ENCODE measurements at regions not wholly inside any gene's neighbourhood (a gene's known extent, or its start where the extent isn't known, plus 50 kb on each side); places are given as distances from the start of the nearest gene placed in this dataset.

GRCh38 chr16:26824469-26824868 lies 242.3 kb upstream of the C16orf82 start:
- TF ChIP-seq BHLHE40 (IDR thresholded peaks at IDR 0.05; ENCODE audit: borderline replicate concordance in 1 of 2, low read depth in 2 of 2, low read length in 1 of 2) (no peak), RAD21 (IDR thresholded peaks at IDR 0.05; ENCODE audit: insufficient read depth, low read depth, low read length) (no peak), EZH2 (IDR thresholded peaks at IDR 0.05; ENCODE audit: borderline replicate concordance, control insufficient read depth, low read depth, low read length) (no peak), IKZF1 (conservative IDR thresholded peaks at IDR 0.05) (no peak), POLR2AphosphoS5 (IDR thresholded peaks at IDR 0.05; ENCODE audit: low read length) (no peak), MEF2B (IDR thresholded peaks at IDR 0.05; ENCODE audit: partially characterized antibody, poor library complexity, severe bottlenecking) (no peak), JUND (IDR thresholded peaks at IDR 0.05; ENCODE audit: low read depth, low read length) (no peak), FOXM1 (IDR thresholded peaks at IDR 0.05; ENCODE audit: low read depth, low read length) (no peak), HCFC1 (IDR thresholded peaks at IDR 0.05; ENCODE audit: low read length) (no peak), CBX3 (IDR thresholded peaks at IDR 0.05; ENCODE audit: borderline replicate concordance, low read depth) (no peak)
- TF ChIP-seq, protein P1, sequence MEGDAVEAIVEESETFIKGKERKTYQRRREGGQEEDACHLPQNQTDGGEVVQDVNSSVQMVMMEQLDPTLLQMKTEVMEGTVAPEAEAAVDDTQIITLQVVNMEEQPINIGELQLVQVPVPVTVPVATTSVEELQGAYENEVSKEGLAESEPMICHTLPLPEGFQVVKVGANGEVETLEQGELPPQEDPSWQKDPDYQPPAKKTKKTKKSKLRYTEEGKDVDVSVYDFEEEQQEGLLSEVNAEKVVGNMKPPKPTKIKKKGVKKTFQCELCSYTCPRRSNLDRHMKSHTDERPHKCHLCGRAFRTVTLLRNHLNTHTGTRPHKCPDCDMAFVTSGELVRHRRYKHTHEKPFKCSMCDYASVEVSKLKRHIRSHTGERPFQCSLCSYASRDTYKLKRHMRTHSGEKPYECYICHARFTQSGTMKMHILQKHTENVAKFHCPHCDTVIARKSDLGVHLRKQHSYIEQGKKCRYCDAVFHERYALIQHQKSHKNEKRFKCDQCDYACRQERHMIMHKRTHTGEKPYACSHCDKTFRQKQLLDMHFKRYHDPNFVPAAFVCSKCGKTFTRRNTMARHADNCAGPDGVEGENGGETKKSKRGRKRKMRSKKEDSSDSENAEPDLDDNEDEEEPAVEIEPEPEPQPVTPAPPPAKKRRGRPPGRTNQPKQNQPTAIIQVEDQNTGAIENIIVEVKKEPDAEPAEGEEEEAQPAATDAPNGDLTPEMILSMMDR (IDR thresholded peaks at IDR 0.05 in 2 of 3, conservative IDR thresholded peaks at IDR 0.05 in 1 of 3; ENCODE audit: control insufficient read depth in 2 of 3, extremely low read depth in 1 of 3, insufficient read depth in 1 of 3, low read depth in 3 of 3, low read length in 3 of 3) = no peak
- TF ChIP-seq, protein P2, sequence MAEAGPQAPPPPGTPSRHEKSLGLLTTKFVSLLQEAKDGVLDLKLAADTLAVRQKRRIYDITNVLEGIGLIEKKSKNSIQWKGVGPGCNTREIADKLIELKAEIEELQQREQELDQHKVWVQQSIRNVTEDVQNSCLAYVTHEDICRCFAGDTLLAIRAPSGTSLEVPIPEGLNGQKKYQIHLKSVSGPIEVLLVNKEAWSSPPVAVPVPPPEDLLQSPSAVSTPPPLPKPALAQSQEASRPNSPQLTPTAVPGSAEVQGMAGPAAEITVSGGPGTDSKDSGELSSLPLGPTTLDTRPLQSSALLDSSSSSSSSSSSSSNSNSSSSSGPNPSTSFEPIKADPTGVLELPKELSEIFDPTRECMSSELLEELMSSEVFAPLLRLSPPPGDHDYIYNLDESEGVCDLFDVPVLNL (IDR thresholded peaks at IDR 0.05; ENCODE audit: low read depth, low read length) = no peak

All from GM12878 (cell line).